ENCODE measurements at regions not wholly inside any gene's neighbourhood (a gene's known extent, or its start where the extent isn't known, plus 50 kb on each side); places are given as distances from the start of the nearest gene placed in this dataset.
"Not testable (repeated sequence)": the region's sequence is repeated elsewhere in the genome, so short reads cannot be mapped to it uniquely, and the experiment has no call there.

DNA sequence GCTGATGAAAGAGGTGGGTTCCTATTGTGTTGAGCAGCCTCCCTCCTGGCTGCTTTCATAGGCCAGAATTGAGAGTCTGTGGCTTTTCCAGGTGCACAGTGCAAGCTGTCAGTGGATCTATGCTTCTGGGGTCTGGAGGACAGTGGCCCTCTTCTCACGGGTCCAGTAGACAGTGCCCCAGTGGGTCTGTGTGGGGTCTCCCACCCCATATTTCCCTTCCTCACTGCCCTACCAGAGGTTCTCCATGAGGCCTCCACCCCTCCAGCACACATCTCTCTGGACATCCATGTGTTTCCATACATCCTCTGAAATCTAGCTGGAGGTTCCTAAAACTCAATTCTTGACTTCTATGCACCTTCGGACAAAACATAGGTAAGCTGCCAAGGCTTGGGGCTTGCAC, 201.2 kb downstream of the FAM43A start:
- no peak for DNase-seq

- not testable (repeated sequence) for DNase-seq
These were observed 202.4 kb downstream of the FAM43A start for GRCh38 chr3:194888062-194888461.

DNA sequence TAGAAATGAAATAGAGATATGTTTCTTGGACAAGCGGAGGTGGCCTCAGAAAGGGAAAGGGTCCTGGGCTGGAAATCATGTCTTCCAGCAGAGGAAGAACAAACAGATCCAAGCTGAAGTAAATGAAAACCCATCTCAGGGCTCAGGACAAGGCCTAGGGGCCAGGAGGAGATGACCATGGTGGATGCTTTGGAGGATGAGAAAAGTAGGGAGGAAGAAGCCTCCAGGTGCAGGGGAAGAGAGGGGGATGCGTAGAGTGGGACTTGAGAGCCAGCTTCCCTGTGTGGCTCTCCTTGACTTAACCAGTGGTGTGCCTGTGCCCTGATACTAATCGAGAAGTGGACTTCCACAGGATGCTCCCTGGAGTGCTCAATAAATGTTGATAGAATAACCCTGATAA, 203.2 kb downstream of the FAM43A start:
- no peak for DNase-seq

DNA sequence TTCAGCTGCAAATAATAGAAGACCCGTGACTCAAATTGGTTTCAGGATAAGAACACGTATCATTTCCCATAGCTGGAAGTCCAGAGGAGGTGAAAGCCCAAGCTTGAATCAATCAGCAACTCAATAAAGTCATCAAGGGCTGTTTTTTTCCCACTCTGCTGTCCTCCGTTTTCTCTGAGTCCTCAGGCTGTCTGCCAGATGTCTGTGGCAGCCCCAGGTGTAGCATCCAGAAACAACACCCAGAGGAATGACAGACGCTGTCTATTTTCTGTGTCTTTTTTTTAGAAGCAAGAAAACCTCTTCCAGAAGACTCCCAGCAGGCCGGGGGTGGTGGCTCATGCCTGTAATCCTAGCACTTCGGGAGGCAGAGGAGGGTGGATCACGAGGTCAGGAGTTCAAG, 204.4 kb downstream of the FAM43A start:
- no peak for DNase-seq

- no peak for DNase-seq
These were observed 207.7 kb downstream of the FAM43A start for GRCh38 chr3:194893121-194893987.

DNA sequence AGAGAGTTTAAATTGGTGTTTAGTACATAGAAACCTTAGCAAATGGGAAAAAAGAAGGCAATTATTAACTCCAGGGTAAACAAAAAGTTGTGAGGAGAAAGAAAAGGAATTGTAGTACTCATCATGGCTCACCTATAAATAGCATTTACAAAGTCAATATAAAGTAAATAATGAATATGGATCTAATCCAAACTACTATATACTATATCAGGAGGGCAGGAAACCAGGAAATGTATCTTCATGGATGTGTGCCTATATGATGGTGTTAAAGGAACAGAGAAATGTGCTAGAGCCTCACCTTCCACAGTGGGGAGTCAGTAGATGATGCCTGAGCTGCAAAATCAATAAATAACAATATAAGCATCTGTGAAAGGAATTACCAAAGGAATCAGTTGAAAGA, 208.9 kb downstream of the FAM43A start:
- DNase-seq: no peak

DNA sequence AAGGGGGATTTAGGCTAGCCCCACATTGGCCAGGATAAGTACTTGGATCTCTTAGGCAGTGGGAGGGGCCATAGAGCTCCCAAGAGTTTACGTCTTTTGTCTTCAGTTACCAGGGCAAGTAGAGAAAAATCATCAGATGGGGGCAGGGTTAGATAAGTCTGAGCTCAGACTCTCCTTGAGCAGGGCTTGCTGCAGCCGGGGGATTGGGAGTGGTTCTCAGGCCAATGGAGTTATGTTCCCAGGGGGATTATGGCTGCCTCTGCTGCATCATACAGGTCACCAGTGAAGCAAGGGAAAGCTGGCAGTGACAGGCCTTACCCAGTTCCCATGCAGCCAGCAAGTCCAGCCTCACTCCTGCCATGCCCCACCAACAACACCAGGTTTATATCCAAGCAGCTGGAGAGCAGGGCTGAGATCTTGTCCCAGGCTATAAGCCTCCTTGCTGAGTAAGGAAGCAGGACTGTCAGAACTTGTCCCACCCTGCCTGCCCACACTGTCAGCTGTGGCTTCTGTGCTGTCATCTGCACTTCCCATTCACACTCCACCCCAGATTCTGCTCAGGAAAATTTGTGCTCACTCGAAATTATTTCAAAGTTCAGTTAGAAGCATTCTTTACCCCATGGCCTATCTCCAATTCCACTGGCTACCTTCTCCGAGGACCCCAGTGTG, 215.3 kb downstream of the FAM43A start:
- DNase-seq: no peak

DNA sequence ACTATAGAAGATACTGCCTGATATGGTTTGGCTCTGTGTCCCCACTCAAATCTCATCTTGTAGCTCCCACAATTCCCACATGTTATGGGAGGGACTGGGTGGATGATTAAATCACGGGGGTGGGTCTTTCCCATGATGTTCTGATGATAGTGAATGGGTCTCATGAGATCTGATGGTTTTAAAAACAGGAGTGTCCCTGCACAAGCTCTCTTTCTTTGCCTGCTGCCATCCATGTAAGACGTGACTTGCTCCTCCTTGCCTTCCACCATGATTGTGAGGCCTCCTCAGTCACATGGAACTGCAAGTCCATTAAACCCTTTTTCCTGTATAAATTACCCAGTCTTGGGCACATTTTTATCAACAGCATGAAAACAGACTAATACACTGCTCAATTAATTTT, 217.8 kb downstream of the FAM43A start:
- DNase-seq: not testable (repeated sequence)

DNA sequence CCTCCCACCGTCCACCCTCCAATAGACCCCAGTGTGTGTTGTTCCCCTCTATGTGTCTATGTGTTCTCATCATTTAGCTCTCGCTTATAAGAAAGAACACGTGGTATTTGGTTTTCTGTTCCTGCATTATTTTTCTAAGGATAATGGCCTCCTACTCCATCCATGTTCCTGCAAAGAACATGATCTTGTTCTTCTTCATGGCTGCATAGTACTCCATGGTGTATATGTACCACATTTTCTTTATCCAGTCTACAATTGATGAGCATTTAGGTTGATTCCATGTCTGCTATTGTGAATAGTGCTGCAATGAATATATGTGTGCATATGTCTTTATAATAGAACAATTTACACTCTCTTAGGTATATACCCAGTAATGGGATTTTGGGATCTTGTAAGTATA, 219.3 kb downstream of the FAM43A start:
- DNase-seq: not testable (repeated sequence)

GRCh38 chr3:194905696-194906095, 220.0 kb downstream of the FAM43A start:
- no peak for DNase-seq

DNA sequence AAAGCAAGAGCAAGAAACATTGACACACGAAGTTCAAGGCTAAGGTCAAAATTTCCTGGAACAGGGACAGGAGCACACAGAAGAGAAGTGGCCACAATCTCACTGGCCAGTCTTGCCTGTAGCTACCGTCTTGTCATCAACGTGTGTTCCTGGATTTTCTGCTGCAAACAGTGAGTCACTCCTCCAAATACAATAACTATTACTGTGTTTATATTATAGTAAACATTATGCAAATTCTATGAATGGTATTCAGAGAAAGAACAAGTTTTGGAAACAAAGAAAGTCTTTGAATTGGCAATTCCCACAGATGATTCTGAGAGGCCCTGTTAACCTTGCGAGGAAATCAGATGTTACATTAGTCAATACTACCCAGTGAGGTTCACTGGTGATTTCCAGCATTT, 220.5 kb downstream of the FAM43A start:
- DNase-seq: no peak

GRCh38 chr3:194906970-194907629, 221.4 kb downstream of the FAM43A start:
- no peak for DNase-seq

DNA sequence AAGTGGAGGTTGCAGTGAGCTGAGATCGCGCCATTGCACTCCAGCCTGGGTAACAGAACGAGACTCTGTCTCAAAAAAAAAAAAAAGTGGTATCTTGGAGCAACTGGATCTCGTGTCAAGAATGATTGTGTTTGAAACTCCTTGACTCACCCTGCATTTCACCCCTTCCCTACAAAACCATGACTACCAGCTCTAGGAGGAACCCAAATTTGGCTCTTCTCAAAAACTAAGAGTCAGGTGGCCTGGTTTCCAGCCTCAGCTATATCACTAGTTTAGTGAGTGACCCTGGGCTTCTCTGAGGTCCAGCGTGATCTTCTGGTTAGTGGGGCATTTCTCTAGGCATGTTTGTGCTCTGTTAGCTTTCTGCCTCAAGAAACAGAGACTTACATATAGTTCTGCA, 222.1 kb downstream of the FAM43A start:
- DNase-seq: no peak

DNA sequence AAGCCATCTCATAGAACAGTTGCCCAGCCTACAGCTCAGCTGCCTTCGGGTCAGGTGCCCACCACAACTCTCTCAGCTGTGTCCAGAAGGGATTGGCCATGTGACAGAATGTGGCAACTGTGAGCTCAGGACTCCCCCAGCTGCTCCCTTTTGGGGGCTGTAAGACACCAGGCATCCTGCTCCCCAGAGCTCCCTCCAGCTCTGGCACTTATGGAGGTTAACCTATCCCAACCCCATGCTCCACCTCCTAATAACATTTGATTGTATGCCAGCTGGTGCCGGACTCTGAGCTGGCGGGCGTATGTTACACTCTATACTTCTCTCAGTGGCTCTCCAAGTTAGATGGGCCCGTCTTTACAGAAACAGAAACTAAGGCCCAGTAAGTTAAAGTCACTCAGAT, 222.8 kb downstream of the FAM43A start:
- no peak for DNase-seq

DNA sequence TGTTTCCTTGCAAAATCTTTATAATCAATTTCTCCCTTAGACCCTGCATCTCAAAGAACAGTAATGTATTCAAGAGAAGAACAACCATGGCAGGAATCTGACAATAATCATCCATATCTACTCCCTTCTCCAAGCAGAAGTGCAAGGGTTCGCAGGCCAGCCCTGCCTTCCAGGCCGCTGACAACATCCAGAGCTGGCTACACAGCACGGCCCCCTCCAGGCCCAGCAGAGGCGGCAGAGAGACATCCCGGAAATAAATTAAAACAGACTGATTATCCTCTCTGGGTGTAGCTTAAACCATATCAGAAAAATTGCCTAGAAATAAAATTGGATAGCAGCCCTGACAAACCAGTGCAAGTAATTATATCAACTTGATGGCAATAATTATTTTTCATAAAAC, 223.3 kb downstream of the FAM43A start:
- DNase-seq: no peak

GRCh38 chr3:194910414-194910984, 224.8 kb downstream of the FAM43A start:
- DNase-seq: no peak

- no peak for DNase-seq
These were observed 227.6 kb downstream of the FAM43A start for GRCh38 chr3:194913316-194913715.

- DNase-seq: not testable (repeated sequence)
These were observed 239.2 kb downstream of the FAM43A start for GRCh38 chr3:194924889-194925288.

DNA sequence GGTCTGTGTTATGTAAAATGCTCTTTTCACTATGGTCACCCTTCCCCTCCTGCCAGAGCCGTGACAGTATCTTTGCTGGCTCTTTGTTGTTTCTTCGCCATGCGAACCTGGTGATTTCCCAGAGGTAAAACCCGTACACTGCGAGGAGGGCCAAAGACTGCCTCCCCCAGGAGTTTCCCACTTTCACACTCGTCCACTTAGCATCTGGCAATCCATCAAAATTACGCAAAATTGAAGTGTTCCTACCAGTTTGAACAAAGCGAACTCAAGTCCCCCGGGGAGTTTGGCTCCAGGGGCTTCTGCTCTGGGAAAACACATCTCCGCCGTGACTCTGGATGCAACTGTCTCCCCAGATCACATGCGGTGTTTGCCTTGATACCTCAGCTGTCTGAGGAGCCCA, 239.9 kb downstream of the FAM43A start:
- no peak for DNase-seq

DNA sequence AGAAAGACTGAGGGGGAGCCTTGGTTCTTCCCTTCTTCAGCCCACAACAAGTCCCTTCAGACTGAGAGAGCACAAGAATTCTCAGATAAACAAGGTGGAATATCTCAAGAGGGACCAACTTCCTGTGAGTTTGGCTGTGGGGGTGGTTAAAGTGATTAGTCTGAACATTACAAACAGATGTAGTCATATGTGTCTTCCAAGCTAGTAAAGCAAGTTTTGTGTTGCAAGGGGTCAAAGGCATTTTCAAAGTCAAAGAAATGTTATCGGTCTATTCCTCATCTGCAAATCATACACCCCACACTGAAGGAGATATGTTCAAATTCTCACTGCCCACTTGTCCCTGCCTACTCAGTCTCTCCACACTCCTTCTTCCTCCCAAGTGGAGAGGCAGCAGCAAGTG, 242.5 kb downstream of the FAM43A start:
- no peak for DNase-seq

GRCh38 chr3:194928831-194929577, 243.3 kb downstream of the FAM43A start:
- no peak for DNase-seq

GRCh38 chr3:194929578-194929960, 243.9 kb downstream of the FAM43A start:
- no peak for DNase-seq

Measured in activated CD4-positive, alpha-beta T cell treated with anti-CD3 and anti-CD28 coated beads for 4 hours (primary cell).